ENCODE measurements at regions not wholly inside any gene's neighbourhood (a gene's known extent, or its start where the extent isn't known, plus 50 kb on each side); places are given as distances from the start of the nearest gene placed in this dataset.

- ATAC-seq (no peak), DNase-seq (no peak)
- Histone ChIP-seq H3K27me3 (peaks cover 0 to 22% (median under 1%) of the 10 kb centered on the region in 9 donors), H3K4me3 (no peak overlapping the region), H3K36me3 (no peaks in the 10 kb centered on the region), H3K9me3 (peaks cover 0 to 15% (median 0%) of the 10 kb centered on the region in 12 donors), H3K27ac (no peak overlapping the region), H3K4me1 (no peaks in the 10 kb centered on the region)
- intact Hi-C loops (cut with DNase I), result no loop called here
- 79 to 87% (median 83%) methylated on average over 11 of the region's 11 CpGs for WGBS, 4 donors
- TF ChIP-seq CTCF (IDR thresholded peaks at IDR 0.05) (no peak), POLR2A (IDR thresholded peaks at IDR 0.05) (no peak)
Measured at GRCh38 chr22:49436056-49436455, 391.6 kb downstream of the BRD1 start.

- no peak for ATAC-seq
- H3K4me1 ChIP-seq, result no peaks in the 10 kb centered on the region
- peaks cover 0 to 15% (median 0%) of the 10 kb centered on the region in 12 donors for H3K9me3 ChIP-seq
- H3K4me3 ChIP-seq, result no peak overlapping the region
- peaks cover 0 to 22% (median 0%) of the 10 kb centered on the region in 9 donors for H3K27me3 ChIP-seq
- H3K27ac ChIP-seq, result no peak overlapping the region
- intact Hi-C loops (cut with DNase I), result no loop called here
- TF ChIP-seq CTCF (IDR thresholded peaks at IDR 0.05) (no peak), POLR2A (IDR thresholded peaks at IDR 0.05) (no peak)
- H3K36me3 ChIP-seq, result no peaks in the 10 kb centered on the region
- 71 to 88% (median 82%) methylated on average over 10 to 13 of the region's 13 CpGs for WGBS, 4 donors
- no peak for DNase-seq
Measured at GRCh38 chr22:49435596-49435995, 392.1 kb downstream of the BRD1 start.

- no peak for ATAC-seq
- intact Hi-C loops (cut with DNase I), result no loop called here
- Histone ChIP-seq H3K4me1 (no peaks in the 10 kb centered on the region), H3K9me3 (peaks cover 0 to 15% (median 0%) of the 10 kb centered on the region in 12 donors), H3K27me3 (peaks cover 0 to 23% (median 0%) of the 10 kb centered on the region in 9 donors), H3K27ac (no peak overlapping the region), H3K36me3 (no peaks in the 10 kb centered on the region), H3K4me3 (no peak overlapping the region)
- no peak for DNase-seq
- 79 to 85% (median 81%) methylated on average over 18 to 37 of the region's 37 CpGs for WGBS, 4 donors
- TF ChIP-seq POLR2A (IDR thresholded peaks at IDR 0.05) (no peak), CTCF (IDR thresholded peaks at IDR 0.05) (no peak)
Measured at GRCh38 chr22:49433717-49434611, 393.7 kb downstream of the BRD1 start.

- intact Hi-C loops (cut with DNase I), result no loop called here
- no peaks in the 10 kb centered on the region for H3K36me3 ChIP-seq
Measured at GRCh38 chr22:49432897-49433443, 394.7 kb downstream of the BRD1 start.

More at GRCh38 chr22:49432897-49433443, 394.7 kb downstream of the BRD1 start:
- TF ChIP-seq POLR2A (IDR thresholded peaks at IDR 0.05) (no peak), CTCF (IDR thresholded peaks at IDR 0.05) (no peak)
- no peaks in the 10 kb centered on the region for H3K4me1 ChIP-seq
- H3K9me3 ChIP-seq, result peaks cover 0 to 15% (median 0%) of the 10 kb centered on the region in 12 donors
- H3K27me3 ChIP-seq, result peaks cover 0 to 33% (median 0%) of the 10 kb centered on the region in 9 donors
- H3K27ac ChIP-seq, result no peak overlapping the region
- WGBS, 4 donors, result 45 to 73% (median 60%) methylated on average over 7 to 15 of the region's 15 CpGs
- no peak for DNase-seq
- H3K4me3 ChIP-seq, result no peak overlapping the region
- ATAC-seq, result no peak

Data from heart left ventricle (tissue), 16 donors.